HepG2 (cell line): ENCODE measurements at regions not wholly inside any gene's neighbourhood (a gene's known extent, or its start where the extent isn't known, plus 50 kb on each side); places are given as distances from the start of the nearest gene placed in this dataset.

Source experiments
- ATAC-seq: fragments of 200-7000 bp; cut with Tn5 transposase; 3 replicates; pipeline ENCODE4 v1.9.1; 2020; ENCODE audit warnings: mild to moderate bottlenecking, moderate library complexity
- BruUV-seq: library from RNA; stranded (reverse); fragments of 400-500 nt; replicated peaks from 2 replicates; lab custom pipeline; 2021; lab: Mats Ljungman, UMichigan
- CTCF ChIA-PET: fragments of 300-600 bp; formaldehyde crosslinking; extraction: SDS; loops from one replicate; lab custom pipeline; 2021; ENCODE audit warnings: low total read pairs, inconsistent platforms, low intra/inter-chr PET ratio; lab: Yijun Ruan, JAX
- POLR2A ChIA-PET: fragments of 350-600 bp; sonication (Branson Sonifier 250); formaldehyde crosslinking; loops from one replicate; lab custom pipeline; 2020; ENCODE audit warnings: antibody characterized with exemption, inconsistent platforms; lab: Yijun Ruan, JAX
- DNase-seq: peaks from one replicate; pipeline ENCODE4 v3.0.0-alpha.2; 2015; ENCODE audit warnings: low spot score
- FAIRE-seq: peaks from 3 replicates; lab custom pipeline; 2011; peaks lifted over from hg19 to GRCh38; lab: Jason Lieb, UNC
- H2AFZ ChIP-seq: one replicate; pipeline ENCODE4 v1.6.1; 2011; ENCODE audit warnings: low read length, inconsistent platforms
- H3K27ac ChIP-seq: fragments of 300-600 bp; 3 replicates; pipeline ENCODE4 v1.8.0; 2011; ENCODE audit warnings: mixed run types, mild to moderate bottlenecking, mixed read lengths, low read length, inconsistent platforms; ENCODE audit not compliant: insufficient read depth; ENCODE audit errors: extremely low read length
- H3K27me3 ChIP-seq, 2 experiments: fragments of 200-600 bp in 1 of 2; 2 replicates in 1 of 2; 3 replicates in 1 of 2; pipeline versions ENCODE4 v1.6.0 to v1.8.0; 2011; ENCODE audit warnings: low read length in 2 of 2, mild to moderate bottlenecking in 2 of 2, moderate library complexity in 2 of 2, inconsistent platforms in 1 of 2; ENCODE audit not compliant: insufficient read depth in 2 of 2, control insufficient read depth in 1 of 2
- H3K36me3 ChIP-seq, 2 experiments: fragments of 200-600 bp in 1 of 2; replicated peaks in 1 of 2; 2 replicates in 1 of 2; 3 replicates in 1 of 2; pipeline versions ENCODE4 v1.5.1 to v1.8.0; 2011; ENCODE audit warnings: low read length in 2 of 2, inconsistent platforms in 1 of 2; ENCODE audit not compliant: insufficient read depth in 2 of 2, control insufficient read depth in 1 of 2
- H3K4me1 ChIP-seq: 2 replicates; pipeline ENCODE4 v1.5.1; 2012; ENCODE audit warnings: low read length, inconsistent platforms; ENCODE audit not compliant: insufficient read depth
- H3K4me2 ChIP-seq: 2 replicates; pipeline ENCODE4 v1.6.0; 2011; ENCODE audit warnings: low read depth, low read length, inconsistent platforms
- H3K4me3 ChIP-seq, 3 experiments: fragments of 200-600 bp in 1 of 3; sonication (generic), shearing (Covaris generic) in 1 of 3; replicated peaks in 1 of 3; 2 replicates each; pipeline ENCODE4 v1.5.1; 2011 to 2016; ENCODE audit warnings: low read length in 3 of 3, inconsistent platforms in 2 of 3, low read depth in 2 of 3, mild to moderate bottlenecking in 2 of 3, control low read depth in 1 of 3, mixed read lengths in 1 of 3; ENCODE audit not compliant: insufficient read depth in 1 of 3
- H3K79me2 ChIP-seq: one replicate; pipeline ENCODE4 v1.6.1; 2011; ENCODE audit warnings: low read length, inconsistent platforms; ENCODE audit not compliant: insufficient read depth
- H3K9ac ChIP-seq: 2 replicates; pipeline ENCODE4 v1.6.0; 2011; ENCODE audit warnings: mild to moderate bottlenecking, low read depth, low read length, inconsistent platforms; ENCODE audit not compliant: insufficient read depth
- H3K9me3 ChIP-seq: 2 replicates; pipeline ENCODE4 v1.5.1; 2012; ENCODE audit warnings: mild to moderate bottlenecking, low read length
- H4K20me1 ChIP-seq: 2 replicates; pipeline ENCODE4 v1.6.0; 2011; ENCODE audit warnings: inconsistent platforms, mild to moderate bottlenecking, low read length, moderate library complexity; ENCODE audit not compliant: insufficient read depth
- EHMT2 ChIP-seq: fragments of 200-600 bp; sonication (generic); IDR thresholded peaks from 2 replicates; pipeline ENCODE4 v1.7.0; 2017; ENCODE audit warnings: antibody characterized with exemption, low read depth, low read length, borderline replicate concordance
- HMGA1 ChIP-seq: sonication (generic); formaldehyde crosslinking; conservative IDR thresholded peaks from 2 replicates; pipeline ENCODE4 v1.4.0; 2020; ENCODE audit warnings: missing genetic modification reagents
- IKZF4 ChIP-seq: sonication (generic); formaldehyde crosslinking; IDR thresholded peaks from 2 replicates; pipeline ENCODE4 v1.5.1; 2020; ENCODE audit warnings: borderline replicate concordance, mild to moderate bottlenecking, low read depth, missing genetic modification reagents; ENCODE audit errors: not compliant biosample characterization
- RXRA ChIP-seq: sonication (generic); formaldehyde crosslinking; IDR thresholded peaks from 2 replicates; pipeline ENCODE4 v1.5.1; 2020; ENCODE audit warnings: missing genetic modification reagents
- TEAD2 ChIP-seq: sonication (generic); formaldehyde crosslinking; IDR thresholded peaks from 2 replicates; pipeline ENCODE4 v1.9.0; 2021; ENCODE audit warnings: missing genetic modification reagents
- ZBTB20 ChIP-seq: sonication (generic); formaldehyde crosslinking; IDR thresholded peaks from 2 replicates; pipeline ENCODE4 v1.8.1; 2023; ENCODE audit warnings: missing genetic modification reagents, low read depth, mild to moderate bottlenecking, borderline replicate concordance
- ZBTB38 ChIP-seq: sonication (generic); formaldehyde crosslinking; IDR thresholded peaks from 2 replicates; pipeline ENCODE4 v1.5.1; 2020; ENCODE audit warnings: mild to moderate bottlenecking, missing genetic modification reagents
- ZNF17 ChIP-seq: sonication (generic); formaldehyde crosslinking; IDR thresholded peaks from 2 replicates; pipeline ENCODE4 v1.5.0; 2020; ENCODE audit warnings: mild to moderate bottlenecking, missing genetic modification reagents
- ZNF260 ChIP-seq: sonication (generic); formaldehyde crosslinking; IDR thresholded peaks from 2 replicates; pipeline ENCODE4 v1.4.0; 2020; ENCODE audit warnings: missing genetic modification reagents, low read depth, mild to moderate bottlenecking, borderline replicate concordance
- ZNF326 ChIP-seq: sonication (generic); formaldehyde crosslinking; IDR thresholded peaks from 2 replicates; pipeline ENCODE4 v1.4.0; 2020; ENCODE audit warnings: missing genetic modification reagents, borderline replicate concordance
- ZNF616 ChIP-seq: sonication (generic); formaldehyde crosslinking; IDR thresholded peaks from 2 replicates; pipeline ENCODE4 v1.5.0; 2020; ENCODE audit warnings: low read depth, mild to moderate bottlenecking, missing genetic modification reagents
- WGBS: methylation state at CpG from one replicate; pipeline ENCODE4 v1.1.6; 2017; ENCODE audit warnings: low lambda C conversion rate; 5-methylcytosine and 5-hydroxymethylcytosine counted together
- in situ Hi-C: cut with HindIII; loops from 2 replicates; pipeline ENCODE4 v1.10.0; 2017; ENCODE audit warnings: low pct_unique_long_range_greater_than_20kb; ENCODE audit not compliant: extremely low pct_ligation_motif_present
- intact Hi-C: fragments of 100-400 bp; cut with micrococcal nuclease; formaldehyde crosslinking; loops from one replicate; pipeline ENCODE4 v1.10.0; 2022; ENCODE audit not compliant: unreplicated experiment
- TF ChIP-seq, protein P1 (sequence below), 2 experiments: sonication (generic) in 1 of 2; formaldehyde crosslinking in 1 of 2; IDR thresholded peaks; 2 replicates each; pipeline versions ENCODE4 v1.5.1 to v1.6.1; 2011 to 2020; ENCODE audit warnings: borderline replicate concordance in 1 of 2, low read depth in 1 of 2, low read length in 1 of 2, mild to moderate bottlenecking in 1 of 2, missing genetic modification reagents in 1 of 2, moderate library complexity in 1 of 2
- TF ChIP-seq, protein P2 (sequence below), 2 experiments: sonication (generic) in 1 of 2; formaldehyde crosslinking in 1 of 2; IDR thresholded peaks; 2 replicates each; pipeline versions ENCODE4 v1.4.0 to v1.6.1; 2016 to 2020; ENCODE audit warnings: borderline replicate concordance in 1 of 2, low read depth in 1 of 2, mild to moderate bottlenecking in 1 of 2, missing genetic modification reagents in 1 of 2
- TF ChIP-seq, protein P3 (sequence below): sonication (generic); formaldehyde crosslinking; IDR thresholded peaks from 2 replicates; pipeline ENCODE4 v1.4.0; 2020; ENCODE audit warnings: missing genetic modification reagents, mild to moderate bottlenecking, borderline replicate concordance

DNA sequence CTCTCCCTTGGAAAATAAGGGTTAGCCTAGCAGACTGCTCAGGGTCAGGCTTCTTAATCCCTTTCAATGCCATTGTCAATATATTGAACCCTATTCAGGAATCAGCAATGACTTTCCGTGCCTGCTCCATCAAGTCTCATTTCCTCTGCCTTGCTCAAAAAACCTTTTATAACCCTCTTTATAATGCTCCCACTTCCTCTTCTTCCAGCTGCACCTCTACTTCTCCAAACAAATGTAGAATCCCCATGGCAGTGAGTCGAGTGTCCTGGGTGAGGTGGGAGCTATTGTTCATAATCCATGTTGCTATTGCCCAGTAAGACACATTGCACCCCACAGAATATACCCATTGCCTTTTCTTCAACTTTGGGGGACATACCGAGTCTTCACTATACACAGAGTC lies 58.6 kb downstream of the OLIG1 start:
- Histone ChIP-seq H2AFZ (no peak overlapping the region), H3K36me3 (no peaks in the 10 kb centered on the region), H3K9ac (no peak overlapping the region), H3K4me1 (peaks cover 13% of the 10 kb centered on the region), H3K27me3 (peaks cover 4 to 23% of the 10 kb centered on the region in 2 experiments; a peak in 3 of 5 replicates), H3K4me3 (no peak overlapping the region), H3K4me2 (no peak overlapping the region), H4K20me1 (no peaks in the 10 kb centered on the region), H3K9me3 (no peaks in the 10 kb centered on the region), H3K27ac (no peak overlapping the region), H3K79me2 (no peaks in the 10 kb centered on the region)
- FAIRE-seq, result no peak
- no peak for ATAC-seq
- no peak for TF ChIP-seq IKZF4 (CRISPR knock-in tag)
- no peak for TF ChIP-seq ZNF260 (CRISPR knock-in tag)
- TF ChIP-seq, protein P1, sequence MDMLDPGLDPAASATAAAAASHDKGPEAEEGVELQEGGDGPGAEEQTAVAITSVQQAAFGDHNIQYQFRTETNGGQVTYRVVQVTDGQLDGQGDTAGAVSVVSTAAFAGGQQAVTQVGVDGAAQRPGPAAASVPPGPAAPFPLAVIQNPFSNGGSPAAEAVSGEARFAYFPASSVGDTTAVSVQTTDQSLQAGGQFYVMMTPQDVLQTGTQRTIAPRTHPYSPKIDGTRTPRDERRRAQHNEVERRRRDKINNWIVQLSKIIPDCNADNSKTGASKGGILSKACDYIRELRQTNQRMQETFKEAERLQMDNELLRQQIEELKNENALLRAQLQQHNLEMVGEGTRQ (IDR thresholded peaks at IDR 0.05; ENCODE audit: low read depth, low read length), result no peak
- TF ChIP-seq, protein P1 (CRISPR knock-in tag; IDR thresholded peaks at IDR 0.05; ENCODE audit: borderline replicate concordance), result no peak
- no peak for TF ChIP-seq ZNF17
- no peak for TF ChIP-seq TEAD2 (CRISPR knock-in tag)
- no peak for TF ChIP-seq HMGA1 (CRISPR knock-in tag)
- TF ChIP-seq, protein P2, sequence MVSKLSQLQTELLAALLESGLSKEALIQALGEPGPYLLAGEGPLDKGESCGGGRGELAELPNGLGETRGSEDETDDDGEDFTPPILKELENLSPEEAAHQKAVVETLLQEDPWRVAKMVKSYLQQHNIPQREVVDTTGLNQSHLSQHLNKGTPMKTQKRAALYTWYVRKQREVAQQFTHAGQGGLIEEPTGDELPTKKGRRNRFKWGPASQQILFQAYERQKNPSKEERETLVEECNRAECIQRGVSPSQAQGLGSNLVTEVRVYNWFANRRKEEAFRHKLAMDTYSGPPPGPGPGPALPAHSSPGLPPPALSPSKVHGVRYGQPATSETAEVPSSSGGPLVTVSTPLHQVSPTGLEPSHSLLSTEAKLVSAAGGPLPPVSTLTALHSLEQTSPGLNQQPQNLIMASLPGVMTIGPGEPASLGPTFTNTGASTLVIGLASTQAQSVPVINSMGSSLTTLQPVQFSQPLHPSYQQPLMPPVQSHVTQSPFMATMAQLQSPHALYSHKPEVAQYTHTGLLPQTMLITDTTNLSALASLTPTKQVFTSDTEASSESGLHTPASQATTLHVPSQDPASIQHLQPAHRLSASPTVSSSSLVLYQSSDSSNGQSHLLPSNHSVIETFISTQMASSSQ (IDR thresholded peaks at IDR 0.05; ENCODE audit: low read depth), result no peak
- TF ChIP-seq, protein P2 (CRISPR knock-in tag; IDR thresholded peaks at IDR 0.05; ENCODE audit: borderline replicate concordance), result no peak
- no peak for TF ChIP-seq EHMT2
- no peak for TF ChIP-seq RXRA (CRISPR knock-in tag)
- no peak for TF ChIP-seq ZBTB20 (CRISPR knock-in tag)
- no peak for TF ChIP-seq ZBTB38 (CRISPR knock-in tag)
- TF ChIP-seq, protein P3, sequence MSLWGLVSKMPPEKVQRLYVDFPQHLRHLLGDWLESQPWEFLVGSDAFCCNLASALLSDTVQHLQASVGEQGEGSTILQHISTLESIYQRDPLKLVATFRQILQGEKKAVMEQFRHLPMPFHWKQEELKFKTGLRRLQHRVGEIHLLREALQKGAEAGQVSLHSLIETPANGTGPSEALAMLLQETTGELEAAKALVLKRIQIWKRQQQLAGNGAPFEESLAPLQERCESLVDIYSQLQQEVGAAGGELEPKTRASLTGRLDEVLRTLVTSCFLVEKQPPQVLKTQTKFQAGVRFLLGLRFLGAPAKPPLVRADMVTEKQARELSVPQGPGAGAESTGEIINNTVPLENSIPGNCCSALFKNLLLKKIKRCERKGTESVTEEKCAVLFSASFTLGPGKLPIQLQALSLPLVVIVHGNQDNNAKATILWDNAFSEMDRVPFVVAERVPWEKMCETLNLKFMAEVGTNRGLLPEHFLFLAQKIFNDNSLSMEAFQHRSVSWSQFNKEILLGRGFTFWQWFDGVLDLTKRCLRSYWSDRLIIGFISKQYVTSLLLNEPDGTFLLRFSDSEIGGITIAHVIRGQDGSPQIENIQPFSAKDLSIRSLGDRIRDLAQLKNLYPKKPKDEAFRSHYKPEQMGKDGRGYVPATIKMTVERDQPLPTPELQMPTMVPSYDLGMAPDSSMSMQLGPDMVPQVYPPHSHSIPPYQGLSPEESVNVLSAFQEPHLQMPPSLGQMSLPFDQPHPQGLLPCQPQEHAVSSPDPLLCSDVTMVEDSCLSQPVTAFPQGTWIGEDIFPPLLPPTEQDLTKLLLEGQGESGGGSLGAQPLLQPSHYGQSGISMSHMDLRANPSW, result no peak
- no peak for TF ChIP-seq ZNF326
- TF ChIP-seq ZNF616 (CRISPR knock-in tag), result no peak
- in situ Hi-C loops, result loop anchor here (5.0 to 25.0 kb wide), 2 partner anchors 131 to 466 kb away; no protein-coding TSS in a partner anchor
- POLR2A ChIA-PET, result no interaction called here
- BruUV-seq, result no TSS peak
- intact Hi-C loops, result loop anchor here (5.0 to 10.0 kb wide), 4 partner anchors 284 to 1274 kb away; no protein-coding TSS in a partner anchor
- no peak for DNase-seq
- CTCF ChIA-PET, result no interaction called here
- WGBS, result 2% methylated on average over 3 of the region's 3 CpGs
